ENCODE measurements at regions not wholly inside any gene's neighbourhood (a gene's known extent, or its start where the extent isn't known, plus 50 kb on each side); places are given as distances from the start of the nearest gene placed in this dataset.

DNA sequence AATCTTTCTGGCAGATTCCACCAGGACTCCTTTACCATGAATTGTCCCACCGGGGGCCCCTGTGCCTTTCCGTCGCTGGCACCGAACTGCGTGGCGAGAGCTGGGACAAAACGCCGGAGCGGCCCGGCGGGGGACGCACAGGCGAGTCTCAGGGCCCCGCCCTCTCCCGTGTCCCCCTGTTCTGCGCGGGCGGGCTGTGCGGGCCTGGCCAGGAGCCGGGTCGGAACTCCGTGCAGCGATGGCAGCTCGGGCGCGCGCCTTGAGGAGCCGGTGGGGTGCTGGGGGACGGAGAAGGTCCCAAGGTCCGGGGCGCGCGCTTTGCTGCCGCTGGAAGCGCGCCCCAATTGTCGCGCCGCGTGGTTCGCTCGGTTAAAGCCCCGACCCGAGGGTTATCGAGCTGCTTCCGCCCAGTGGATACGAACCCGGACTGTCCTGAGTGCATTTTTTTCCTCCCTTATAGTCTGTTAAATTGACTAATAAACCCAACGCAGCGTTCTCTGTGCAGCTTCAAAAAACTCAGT lies 125.3 kb downstream of the TMEM174 start:
- TF ChIP-seq, protein P1, sequence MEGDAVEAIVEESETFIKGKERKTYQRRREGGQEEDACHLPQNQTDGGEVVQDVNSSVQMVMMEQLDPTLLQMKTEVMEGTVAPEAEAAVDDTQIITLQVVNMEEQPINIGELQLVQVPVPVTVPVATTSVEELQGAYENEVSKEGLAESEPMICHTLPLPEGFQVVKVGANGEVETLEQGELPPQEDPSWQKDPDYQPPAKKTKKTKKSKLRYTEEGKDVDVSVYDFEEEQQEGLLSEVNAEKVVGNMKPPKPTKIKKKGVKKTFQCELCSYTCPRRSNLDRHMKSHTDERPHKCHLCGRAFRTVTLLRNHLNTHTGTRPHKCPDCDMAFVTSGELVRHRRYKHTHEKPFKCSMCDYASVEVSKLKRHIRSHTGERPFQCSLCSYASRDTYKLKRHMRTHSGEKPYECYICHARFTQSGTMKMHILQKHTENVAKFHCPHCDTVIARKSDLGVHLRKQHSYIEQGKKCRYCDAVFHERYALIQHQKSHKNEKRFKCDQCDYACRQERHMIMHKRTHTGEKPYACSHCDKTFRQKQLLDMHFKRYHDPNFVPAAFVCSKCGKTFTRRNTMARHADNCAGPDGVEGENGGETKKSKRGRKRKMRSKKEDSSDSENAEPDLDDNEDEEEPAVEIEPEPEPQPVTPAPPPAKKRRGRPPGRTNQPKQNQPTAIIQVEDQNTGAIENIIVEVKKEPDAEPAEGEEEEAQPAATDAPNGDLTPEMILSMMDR (IDR thresholded peaks at IDR 0.05): no peak
- intact Hi-C loops (cut with micrococcal nuclease): loop anchor here (5.0 kb wide), 2 partner anchors 66 to 81 kb away; no protein-coding TSS in a partner anchor
- ATAC-seq: no peak
- Mint-ChIP-seq H3K4me1 (ENCODE audit: low read depth) (peaks cover 17% of the 10 kb centered on the region), H3K27ac (no peak overlapping the region), H3K4me3 (no peak overlapping the region), H3K27me3 (peaks cover 76% of the 10 kb centered on the region), H3K36me3 (ENCODE audit: low read depth) (no peaks in the 10 kb centered on the region), H3K9me3 (no peaks in the 10 kb centered on the region)
- POLR2A ChIA-PET: interaction anchor here (1.0 to 1.2 kb wide), 2 partner anchors 144 to 147 kb away, joined by 3 to 4 read pairs; no protein-coding TSS in a partner anchor
- CTCF ChIA-PET: interaction anchor here (1.1 to 3.2 kb wide), 7 partner anchors 57 to 156 kb away, joined by 3 to 13 read pairs (median 3); no protein-coding TSS in a partner anchor
- no peak for DNase-seq

DNA sequence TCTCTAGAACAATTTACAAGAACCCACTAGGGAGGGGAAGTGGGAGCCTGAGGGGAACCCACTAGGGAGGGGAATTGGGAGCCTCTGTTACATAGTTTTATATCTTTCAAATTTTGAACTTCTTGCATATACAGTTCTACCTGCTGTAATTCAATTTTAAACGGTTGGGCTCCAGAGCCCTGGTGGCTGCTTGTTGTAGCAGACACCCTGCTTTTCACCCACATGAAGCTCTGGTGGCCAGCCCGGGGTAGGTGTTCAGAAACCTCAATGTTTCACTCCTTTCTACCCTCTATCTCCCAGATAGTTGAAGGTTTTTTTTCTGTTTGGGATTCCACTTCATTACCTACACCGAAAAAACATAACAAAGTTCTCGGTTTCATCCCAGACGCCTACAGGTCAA lies 124.4 kb downstream of the TMEM174 start:
- Mint-ChIP-seq H3K36me3 (ENCODE audit: low read depth) (no peaks in the 10 kb centered on the region), H3K9me3 (no peaks in the 10 kb centered on the region), H3K4me1 (ENCODE audit: low read depth) (peaks cover 14% of the 10 kb centered on the region), H3K4me3 (no peak overlapping the region), H3K27ac (no peak overlapping the region), H3K27me3 (peaks cover 75% of the 10 kb centered on the region)
- DNase-seq: no peak
- intact Hi-C loops (cut with micrococcal nuclease): loop anchor here (5.0 kb wide), 2 partner anchors 65 to 80 kb away; no protein-coding TSS in a partner anchor
- TF ChIP-seq, protein P1 (IDR thresholded peaks at IDR 0.05): no peak
- no peak for ATAC-seq
- ChIA-PET CTCF (interaction anchor here (0.8 to 3.2 kb wide), 4 partner anchors 81 to 157 kb away, joined by 3 to 13 read pairs (median 7); no protein-coding TSS in a partner anchor), POLR2A (interaction anchor here (0.6 to 1.2 kb wide), 2 partner anchors 148 to 1772 kb away, joined by 4 read pairs; no protein-coding TSS in a partner anchor)

DNA sequence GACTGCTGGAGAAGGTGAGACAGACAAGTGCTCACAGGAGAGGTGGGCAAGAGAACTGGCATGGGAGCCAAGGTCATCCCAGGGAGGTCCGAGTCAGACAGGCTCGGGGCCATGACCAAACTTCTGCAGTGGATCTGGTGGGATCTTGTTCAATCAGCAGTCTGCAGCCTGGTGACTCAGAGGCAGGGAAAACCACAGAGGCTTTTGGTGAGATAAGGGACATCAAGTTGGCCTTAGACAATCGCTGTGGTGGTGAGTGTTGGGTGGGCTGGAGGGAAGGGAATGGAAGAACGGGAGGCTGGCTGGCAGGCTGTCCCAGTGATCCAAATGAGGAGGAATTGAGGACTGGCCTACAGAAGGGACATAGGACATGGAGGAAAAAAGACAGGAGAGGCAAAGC lies 123.8 kb downstream of the TMEM174 start:
- H3K4me1 Mint-ChIP-seq (ENCODE audit: low read depth): peaks cover 14% of the 10 kb centered on the region
- no peaks in the 10 kb centered on the region for H3K9me3 Mint-ChIP-seq
- intact Hi-C loops (cut with micrococcal nuclease): loop anchor here (5.0 kb wide), 2 partner anchors 64 to 79 kb away; no protein-coding TSS in a partner anchor
- ChIA-PET POLR2A (no interaction called here), CTCF (interaction anchor here (0.8 to 3.2 kb wide), 3 partner anchors 81 to 157 kb away, joined by 4 to 13 read pairs (median 10); no protein-coding TSS in a partner anchor)
- TF ChIP-seq, protein P1 (IDR thresholded peaks at IDR 0.05): no peak
- ATAC-seq: no peak
- H3K36me3 Mint-ChIP-seq (ENCODE audit: low read depth): no peaks in the 10 kb centered on the region
- H3K27me3 Mint-ChIP-seq: peaks cover 73% of the 10 kb centered on the region
- H3K4me3 Mint-ChIP-seq: no peak overlapping the region
- no peak overlapping the region for H3K27ac Mint-ChIP-seq
- no peak for DNase-seq

DNA sequence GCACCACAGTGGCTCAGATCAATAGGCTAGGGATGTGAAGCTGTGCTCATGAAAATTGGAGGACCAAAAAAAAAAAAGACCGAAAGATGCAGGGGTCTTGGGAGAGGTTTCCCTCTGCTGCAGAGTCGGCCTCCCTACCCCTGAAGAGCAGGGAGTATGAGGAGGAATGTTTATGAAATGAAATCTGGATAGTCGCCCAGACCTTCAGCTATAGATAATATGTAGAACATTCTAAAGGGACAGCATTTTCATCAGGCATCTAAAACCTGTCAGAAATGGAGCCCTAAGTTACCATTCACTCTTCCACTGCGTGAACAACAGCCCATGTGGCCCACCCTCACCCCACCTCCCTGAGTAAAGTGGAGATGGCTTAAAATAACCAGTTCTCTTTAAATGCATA lies 122.9 kb downstream of the TMEM174 start:
- ATAC-seq: no peak
- Mint-ChIP-seq H3K36me3 (ENCODE audit: low read depth) (no peaks in the 10 kb centered on the region), H3K4me3 (no peak overlapping the region), H3K27me3 (peaks cover 75% of the 10 kb centered on the region), H3K4me1 (ENCODE audit: low read depth) (peaks cover 14% of the 10 kb centered on the region), H3K9me3 (no peaks in the 10 kb centered on the region), H3K27ac (no peak overlapping the region)
- CTCF ChIA-PET: no interaction called here
- no peak for DNase-seq
- TF ChIP-seq, protein P1 (IDR thresholded peaks at IDR 0.05): no peak
- POLR2A ChIA-PET: no interaction called here
- intact Hi-C loops (cut with micrococcal nuclease): loop anchor here (5.0 kb wide), 2 partner anchors 64 to 79 kb away; no protein-coding TSS in a partner anchor

DNA sequence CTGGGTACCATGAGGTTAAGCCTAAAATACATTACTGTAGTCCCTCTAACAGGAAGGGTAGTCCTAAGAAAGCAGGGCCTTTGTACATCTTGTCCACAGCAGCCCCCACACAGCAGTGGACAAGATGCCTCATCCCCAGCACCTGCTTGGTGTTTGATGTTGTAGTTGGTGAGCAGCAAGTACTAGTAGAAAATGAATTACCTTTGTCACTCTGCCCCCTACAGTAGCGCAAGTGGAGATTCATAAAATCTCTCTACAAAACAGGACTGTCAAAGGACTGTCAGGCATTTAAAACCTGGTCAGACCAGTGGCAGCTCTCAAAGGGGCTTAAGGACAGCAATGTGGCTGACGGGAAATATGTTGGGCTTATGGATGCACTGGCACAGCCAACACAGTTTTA lies 122.5 kb downstream of the TMEM174 start:
- ATAC-seq (no peak), DNase-seq (no peak)
- no peak overlapping the region for H3K27ac Mint-ChIP-seq
- TF ChIP-seq, protein P1 (IDR thresholded peaks at IDR 0.05): no peak
- no peaks in the 10 kb centered on the region for H3K9me3 Mint-ChIP-seq
- intact Hi-C loops (cut with micrococcal nuclease): loop anchor here (5.0 kb wide), 2 partner anchors 63 to 78 kb away; no protein-coding TSS in a partner anchor
- H3K4me1 Mint-ChIP-seq (ENCODE audit: low read depth): peaks cover 14% of the 10 kb centered on the region
- no peak overlapping the region for H3K4me3 Mint-ChIP-seq
- H3K27me3 Mint-ChIP-seq: peaks cover 74% of the 10 kb centered on the region
- CTCF ChIA-PET: interaction anchor here (1.0 kb wide), 1 partner anchor 80 kb away, joined by 3 read pairs; no protein-coding TSS in a partner anchor
- POLR2A ChIA-PET: no interaction called here
- H3K36me3 Mint-ChIP-seq (ENCODE audit: low read depth): no peaks in the 10 kb centered on the region
